Esophagus squamous epithelium (tissue), 4 donors: ENCODE measurements at regions not wholly inside any gene's neighbourhood (a gene's known extent, or its start where the extent isn't known, plus 50 kb on each side); places are given as distances from the start of the nearest gene placed in this dataset.

ENCODE experiments used
- CTCF ChIP-seq, 6 experiments: fragments of 450-650 bp in 4 of 6; fragments of 200-600 bp in 2 of 6; sonication (generic) in 2 of 6; IDR thresholded peaks; one replicate each; pipeline ENCODE4 v1.5.1; 2016 to 2019; ENCODE audit warnings: antibody characterized with exemption in 6 of 6, mild to moderate bottlenecking in 4 of 6, moderate library complexity in 4 of 6
- POLR2A ChIP-seq, 4 donors: fragments of 450-650 bp; IDR thresholded peaks; one replicate each; pipeline ENCODE4 v1.6.1; 2017; ENCODE audit warnings: antibody characterized with exemption in 4 of 4, mild to moderate bottlenecking in 4 of 4, moderate library complexity in 3 of 4

- no peak for TF ChIP-seq POLR2A (IDR thresholded peaks at IDR 0.05)
- no peak for TF ChIP-seq CTCF (IDR thresholded peaks at IDR 0.05)
Observed at GRCh38 chr18:60556326-60556725, 183.8 kb upstream of the MC4R start.
